Transverse colon (tissue), 4 donors: ENCODE measurements at regions not wholly inside any gene's neighbourhood (a gene's known extent, or its start where the extent isn't known, plus 50 kb on each side); places are given as distances from the start of the nearest gene placed in this dataset.

Experiments
- DNase-seq: peaks from one replicate; pipeline ENCODE4 v3.0.0-alpha.2; 2019
- H3K27ac ChIP-seq, 4 donors: fragments of 200-600 bp; sonication (generic); 2 replicates each; pipeline ENCODE4 v1.5.1; 2016 to 2018; ENCODE audit warnings: inconsistent platforms in 4 of 4
- H3K27me3 ChIP-seq: fragments of 200-600 bp; sonication (generic); 2 replicates; pipeline ENCODE4 v1.5.1; 2017; ENCODE audit warnings: inconsistent platforms
- H3K36me3 ChIP-seq, 4 donors: fragments of 200-600 bp; sonication (generic); 2 replicates each; pipeline ENCODE4 v1.5.1; 2017 to 2019; ENCODE audit warnings: inconsistent platforms in 4 of 4
- H3K4me1 ChIP-seq, 4 donors: fragments of 200-600 bp; sonication (generic); 2 replicates each; pipeline ENCODE4 v1.5.1; 2017 to 2020; ENCODE audit warnings: inconsistent platforms in 4 of 4
- H3K4me3 ChIP-seq, 4 donors: fragments of 200-600 bp; sonication (generic); 1 replicate in 1 of 4; 2 replicates in 3 of 4; pipeline versions ENCODE4 v1.5.1 to v1.6.1; 2017 to 2019; ENCODE audit warnings: inconsistent platforms in 4 of 4
- H3K9me3 ChIP-seq, 2 donors: fragments of 200-600 bp; sonication (generic); 2 replicates each; pipeline ENCODE4 v1.5.1; 2017 to 2019; ENCODE audit warnings: inconsistent platforms in 2 of 2
- CTCF ChIP-seq, 5 experiments: fragments of 200-600 bp in 3 of 5; fragments of 450-650 bp in 2 of 5; sonication (generic) in 3 of 5; IDR thresholded peaks; 1 replicate in 2 of 5; 2 replicates in 3 of 5; pipeline ENCODE4 v1.5.1; 2016 to 2017; ENCODE audit warnings: antibody characterized with exemption in 5 of 5, inconsistent platforms in 3 of 5, mild to moderate bottlenecking in 2 of 5, moderate library complexity in 1 of 5
- EP300 ChIP-seq: sonication (generic); formaldehyde crosslinking; IDR thresholded peaks from one replicate; pipeline ENCODE4 v1.6.1; 2017; ENCODE audit warnings: antibody characterized with exemption, low read depth
- POLR2A ChIP-seq: fragments of 450-650 bp; IDR thresholded peaks from one replicate; pipeline ENCODE4 v1.6.1; 2016; ENCODE audit warnings: antibody characterized with exemption, mild to moderate bottlenecking, moderate library complexity
- POLR2AphosphoS5 ChIP-seq, 3 donors: sonication (generic); formaldehyde crosslinking; IDR thresholded peaks; one replicate each; pipeline ENCODE4 v1.6.1; 2016; ENCODE audit warnings: antibody characterized with exemption in 3 of 3
- WGBS, 2 donors: methylation state at CpG; one replicate each; pipeline ENCODE4 v1.1.5; 2018; ENCODE audit warnings: low coverage in 1 of 2; 5-methylcytosine and 5-hydroxymethylcytosine counted together
- in situ Hi-C, 4 donors: fragments of 200-750 bp; cut with MboI; loops; one replicate each; pipeline versions ENCODE4 v1.15.0 to v1.15.1; 2017; ENCODE audit warnings: low sequenced_read_pairs in 3 of 4, low pct_ligation_motif_present in 1 of 4, low pct_unique_long_range_greater_than_20kb in 1 of 4
- intact Hi-C: fragments of 100-400 bp; cut with DNase I; formaldehyde crosslinking; loops from one replicate; pipeline ENCODE4 v1.15.1; 2023; ENCODE audit warnings: low total_unique reads

DNA sequence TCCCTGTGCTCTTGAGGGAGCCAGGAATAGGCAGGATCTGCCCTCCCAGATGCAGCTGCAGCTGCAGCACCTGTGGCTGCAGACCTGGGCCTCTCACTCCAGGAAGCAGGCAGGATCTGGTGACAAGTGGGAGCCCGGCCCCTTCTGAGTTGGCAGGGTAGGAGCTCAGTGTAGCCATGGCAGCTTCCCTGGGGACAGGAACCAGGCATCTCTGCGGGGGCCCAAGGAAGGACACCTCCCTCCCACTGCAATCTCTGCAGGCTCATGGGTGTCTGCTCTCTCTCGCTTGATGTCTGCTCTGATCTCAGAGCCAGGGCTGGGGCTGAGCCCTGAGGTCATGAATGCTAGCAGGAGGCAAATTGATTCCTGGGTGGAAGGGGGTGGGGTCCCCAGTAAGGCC lies 592.5 kb upstream of the CA10 start:
- no peaks in the 10 kb centered on the region for H3K9me3 ChIP-seq
- 61% methylated on average over 3 of the region's 3 CpGs; no CpG with 5 or more reads in 1 of the 2 donors for WGBS, 2 donors

GRCh38 chr17:52744179-52744578 lies 585.7 kb upstream of the CA10 start:
- Histone ChIP-seq H3K36me3 (no peaks in the 10 kb centered on the region), H3K4me1 (no peaks in the 10 kb centered on the region), H3K9me3 (no peaks in the 10 kb centered on the region), H3K4me3 (no peak overlapping the region), H3K27ac (no peak overlapping the region), H3K27me3 (no peaks in the 10 kb centered on the region)
- intact Hi-C loops (no loop called here), in situ Hi-C loops (no loop called here)
- WGBS, 2 donors = 45 to 46% methylated on average over 3 of the region's 3 CpGs
- no peak for DNase-seq
- TF ChIP-seq EP300 (no peak), POLR2AphosphoS5 (IDR thresholded peaks at IDR 0.05) (no peak), POLR2A (no peak), CTCF (IDR thresholded peaks at IDR 0.05) (no peak)

More for the DNA sequence above, 592.5 kb upstream of the CA10 start:
- Histone ChIP-seq H3K4me3 (no peak overlapping the region), H3K36me3 (no peaks in the 10 kb centered on the region), H3K4me1 (no peaks in the 10 kb centered on the region), H3K27ac (no peak overlapping the region), H3K27me3 (no peaks in the 10 kb centered on the region)
- intact Hi-C loops = no loop called here
- TF ChIP-seq POLR2A (no peak), EP300 (no peak), POLR2AphosphoS5 (IDR thresholded peaks at IDR 0.05) (no peak), CTCF (IDR thresholded peaks at IDR 0.05) (no peak)
- no peak for DNase-seq
- in situ Hi-C loops = no loop called here

DNA sequence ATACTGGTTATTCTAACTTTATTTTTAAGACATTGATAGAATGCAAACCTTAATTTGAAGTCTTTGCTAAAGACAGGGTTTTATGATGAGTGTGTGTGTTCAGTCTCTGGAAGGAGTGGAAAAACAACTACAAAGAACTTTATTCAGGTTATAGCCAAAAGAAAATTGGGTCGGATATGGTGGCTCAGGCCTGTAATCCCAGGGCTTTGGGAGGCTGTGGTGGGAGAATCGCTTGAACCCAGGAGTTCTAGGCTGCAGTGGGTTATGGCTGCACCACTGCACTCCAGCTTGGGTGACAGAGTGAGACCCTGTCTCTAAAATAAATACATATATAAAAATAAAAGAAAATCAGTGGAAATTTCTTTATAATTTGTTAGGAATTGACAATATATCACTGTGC lies 581.5 kb upstream of the CA10 start:
- in situ Hi-C loops = no loop called here

DNA sequence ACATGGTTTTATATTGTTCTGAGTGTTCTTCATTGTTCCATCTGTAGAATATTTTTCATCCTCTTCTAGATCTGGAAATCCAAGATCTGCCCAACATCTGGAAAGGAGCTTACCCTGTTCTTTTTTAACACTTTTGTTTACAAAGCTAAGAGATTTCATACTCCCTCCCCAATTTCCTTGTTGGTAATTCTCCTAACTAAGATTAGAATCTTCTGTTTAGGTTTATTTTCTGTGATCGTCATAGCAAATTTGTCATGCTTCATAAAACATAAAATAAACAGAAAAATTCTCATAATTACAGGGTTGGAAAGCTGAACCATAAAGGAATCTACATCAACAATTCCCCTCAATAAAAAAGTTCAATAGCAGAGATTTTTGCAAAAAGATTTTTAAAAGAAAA lies 580.3 kb upstream of the CA10 start:
- 28 to 35% methylated on average over 1 of the region's 1 CpG for WGBS, 2 donors
- H3K27ac ChIP-seq = no peak overlapping the region
- no peak for DNase-seq

More for the DNA sequence above, 581.5 kb upstream of the CA10 start:
- Histone ChIP-seq H3K27ac (no peak overlapping the region), H3K36me3 (no peaks in the 10 kb centered on the region), H3K9me3 (no peaks in the 10 kb centered on the region), H3K4me3 (no peak overlapping the region), H3K27me3 (no peaks in the 10 kb centered on the region), H3K4me1 (no peaks in the 10 kb centered on the region)
- intact Hi-C loops = no loop called here
- DNase-seq = no peak
- 73 to 85% methylated on average over 2 of the region's 2 CpGs for WGBS, 2 donors
- no peak for TF ChIP-seq POLR2A
- TF ChIP-seq CTCF (IDR thresholded peaks at IDR 0.05) = no peak
- no peak for TF ChIP-seq POLR2AphosphoS5 (IDR thresholded peaks at IDR 0.05)
- TF ChIP-seq EP300 = no peak

More for the DNA sequence above, 580.3 kb upstream of the CA10 start:
- no peaks in the 10 kb centered on the region for H3K4me1 ChIP-seq
- TF ChIP-seq POLR2AphosphoS5 (IDR thresholded peaks at IDR 0.05) (no peak), CTCF (IDR thresholded peaks at IDR 0.05) (no peak), POLR2A (no peak), EP300 (no peak)
- intact Hi-C loops = no loop called here
- in situ Hi-C loops = no loop called here
- H3K36me3 ChIP-seq = no peaks in the 10 kb centered on the region
- no peak overlapping the region for H3K4me3 ChIP-seq
- no peaks in the 10 kb centered on the region for H3K9me3 ChIP-seq
- no peaks in the 10 kb centered on the region for H3K27me3 ChIP-seq
